HFF-Myc (cell line): ENCODE measurements at regions not wholly inside any gene's neighbourhood (a gene's known extent, or its start where the extent isn't known, plus 50 kb on each side); places are given as distances from the start of the nearest gene placed in this dataset.
"Not testable (repeated sequence)": the region's sequence is repeated elsewhere in the genome, so short reads cannot be mapped to it uniquely, and the experiment has no call there.

Experiments
- DNase-seq: peaks from one replicate; pipeline ENCODE4 v3.0.0-alpha.2; 2011; ENCODE audit warnings: low read depth; ENCODE audit errors: extremely low read depth
- H3K4me3 ChIP-seq: replicated peaks from 2 replicates; pipeline ENCODE4 v1.5.1; 2011; ENCODE audit warnings: low read depth, mild to moderate bottlenecking, control low read depth, low read length
- TF ChIP-seq, protein P1 (sequence below): IDR thresholded peaks from 2 replicates; pipeline ENCODE4 v1.5.1; 2012; ENCODE audit warnings: mild to moderate bottlenecking, low read depth, low read length, control low read depth; ENCODE audit errors: missing control alignments

DNA sequence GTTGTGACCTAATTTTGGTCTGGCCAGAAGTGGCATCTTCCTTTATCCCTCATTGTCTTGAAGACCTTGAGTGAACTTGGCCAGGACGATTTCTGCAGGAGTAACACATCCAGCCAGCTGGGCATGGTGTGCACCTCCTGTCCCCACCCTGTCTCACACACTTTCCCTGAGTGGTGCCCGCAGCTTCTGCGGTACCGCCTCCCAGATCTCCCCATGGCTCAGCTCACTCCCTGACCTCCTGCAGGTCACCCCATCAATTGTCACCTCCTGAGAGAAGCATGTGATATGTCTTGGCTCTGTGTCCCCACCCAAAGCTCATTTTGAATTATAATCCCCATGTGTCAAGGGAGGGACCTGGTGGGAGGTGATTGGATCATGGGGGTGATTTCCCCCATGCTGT lies 50.2 kb upstream of the TP53I11 start:
- TF ChIP-seq, protein P1, sequence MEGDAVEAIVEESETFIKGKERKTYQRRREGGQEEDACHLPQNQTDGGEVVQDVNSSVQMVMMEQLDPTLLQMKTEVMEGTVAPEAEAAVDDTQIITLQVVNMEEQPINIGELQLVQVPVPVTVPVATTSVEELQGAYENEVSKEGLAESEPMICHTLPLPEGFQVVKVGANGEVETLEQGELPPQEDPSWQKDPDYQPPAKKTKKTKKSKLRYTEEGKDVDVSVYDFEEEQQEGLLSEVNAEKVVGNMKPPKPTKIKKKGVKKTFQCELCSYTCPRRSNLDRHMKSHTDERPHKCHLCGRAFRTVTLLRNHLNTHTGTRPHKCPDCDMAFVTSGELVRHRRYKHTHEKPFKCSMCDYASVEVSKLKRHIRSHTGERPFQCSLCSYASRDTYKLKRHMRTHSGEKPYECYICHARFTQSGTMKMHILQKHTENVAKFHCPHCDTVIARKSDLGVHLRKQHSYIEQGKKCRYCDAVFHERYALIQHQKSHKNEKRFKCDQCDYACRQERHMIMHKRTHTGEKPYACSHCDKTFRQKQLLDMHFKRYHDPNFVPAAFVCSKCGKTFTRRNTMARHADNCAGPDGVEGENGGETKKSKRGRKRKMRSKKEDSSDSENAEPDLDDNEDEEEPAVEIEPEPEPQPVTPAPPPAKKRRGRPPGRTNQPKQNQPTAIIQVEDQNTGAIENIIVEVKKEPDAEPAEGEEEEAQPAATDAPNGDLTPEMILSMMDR = no peak
- no peak for DNase-seq
- H3K4me3 ChIP-seq = no peak overlapping the region

DNA sequence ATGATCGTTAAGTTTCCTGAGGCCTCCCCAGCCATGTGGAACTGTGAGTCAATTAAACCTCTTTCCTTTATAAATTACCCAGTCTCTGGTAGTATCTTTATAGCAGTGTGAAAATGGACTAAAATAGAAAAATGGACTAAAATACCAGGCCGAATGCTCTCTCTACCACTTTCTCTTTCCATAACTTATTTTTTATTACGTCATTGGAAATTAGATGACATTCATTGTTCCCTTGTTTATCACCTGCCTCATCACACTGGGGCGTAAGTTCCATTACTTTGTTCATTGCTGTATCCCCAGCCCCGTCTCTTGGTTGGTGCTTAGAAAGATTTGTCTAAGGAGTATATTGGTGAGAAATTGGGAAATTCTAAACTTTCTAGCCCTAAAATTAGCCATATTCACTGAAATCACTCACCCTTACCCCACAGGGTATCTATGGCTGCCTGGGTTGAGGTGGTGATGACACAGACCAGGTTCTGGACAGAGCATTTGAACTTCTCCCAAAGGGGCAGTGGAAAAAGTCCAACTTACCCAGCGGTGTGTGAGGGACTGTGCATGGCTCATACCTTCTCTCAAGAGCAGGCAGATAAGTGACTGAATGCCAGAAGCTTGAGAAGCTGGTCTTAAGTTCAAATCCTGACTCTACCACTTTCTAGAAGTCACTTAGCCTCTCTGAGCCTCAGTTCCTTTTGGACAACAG lies 50.9 kb upstream of the TP53I11 start:
- TF ChIP-seq, protein P1 = no peak
- DNase-seq = no peak
- no peak overlapping the region for H3K4me3 ChIP-seq

DNA sequence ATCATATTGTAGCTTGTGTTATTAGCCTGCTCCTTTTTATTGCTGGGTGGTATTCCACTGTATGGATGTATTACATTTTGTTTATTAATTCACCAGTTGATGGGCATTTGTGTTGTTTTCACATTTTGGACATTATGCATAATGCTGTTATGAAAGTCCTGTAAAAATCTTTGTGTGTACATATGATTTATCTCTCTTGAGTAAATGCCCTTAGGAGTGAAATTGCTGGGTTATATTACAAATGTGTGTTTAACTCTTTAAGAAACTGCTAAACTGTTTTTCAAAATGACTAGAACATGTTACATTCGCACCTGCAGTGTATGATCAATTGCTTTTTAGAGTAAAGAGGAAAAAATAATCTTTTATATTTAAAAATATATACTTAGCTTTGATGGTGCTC lies 54.4 kb upstream of the TP53I11 start:
- DNase-seq = no peak
- TF ChIP-seq, protein P1 = no peak
- no peak overlapping the region for H3K4me3 ChIP-seq

- DNase-seq = no peak
- TF ChIP-seq, protein P1 = no peak
- H3K4me3 ChIP-seq = no peak overlapping the region
Measured at GRCh38 chr11:45007011-45007410, 56.3 kb upstream of the TP53I11 start.

DNA sequence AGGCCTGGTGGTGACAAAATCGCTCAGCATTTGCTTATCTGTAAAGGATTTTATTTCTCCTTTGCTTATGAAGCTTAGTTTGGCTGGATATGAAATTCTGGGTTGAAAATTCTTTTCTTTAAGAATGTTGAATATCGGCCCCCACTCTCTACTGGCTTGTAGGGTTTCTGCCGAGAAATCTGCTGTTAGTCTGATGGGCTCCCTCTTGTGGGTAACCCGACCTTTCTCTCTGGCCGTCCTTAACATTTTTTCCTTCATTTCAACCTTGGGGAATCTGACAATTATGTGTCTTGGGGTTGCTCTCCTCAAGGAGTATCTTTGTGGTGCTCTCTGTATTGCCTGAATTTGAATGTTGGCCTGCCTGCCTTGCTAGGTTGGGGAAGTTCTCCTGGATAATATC lies 65.3 kb upstream of the TP53I11 start:
- not testable (repeated sequence) for DNase-seq, H3K4me3 ChIP-seq

DNA sequence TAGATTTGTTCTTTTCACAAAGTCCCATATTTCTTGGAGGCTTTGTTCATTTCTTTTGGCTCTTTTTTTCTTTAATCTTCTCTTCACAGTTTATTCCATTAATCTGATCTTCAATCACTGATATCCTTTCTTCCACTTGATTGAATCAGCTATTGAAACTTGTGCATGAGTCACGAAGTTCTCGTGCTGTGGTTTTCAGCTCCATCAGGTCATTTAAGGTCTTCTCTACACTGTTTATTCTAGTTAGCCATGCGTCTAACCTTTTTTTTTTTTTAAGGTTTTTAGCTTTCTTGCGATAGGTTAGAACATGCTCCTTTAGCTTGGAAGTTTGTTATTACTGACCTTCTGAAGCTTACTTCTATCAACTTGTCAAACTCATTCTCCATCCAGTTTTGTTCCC lies 65.8 kb upstream of the TP53I11 start:
- not testable (repeated sequence) for DNase-seq, H3K4me3 ChIP-seq

- DNase-seq = no peak
- no peak overlapping the region for H3K4me3 ChIP-seq
- TF ChIP-seq, protein P1 = no peak
Measured at GRCh38 chr11:45017329-45017728, 66.6 kb upstream of the TP53I11 start.

DNA sequence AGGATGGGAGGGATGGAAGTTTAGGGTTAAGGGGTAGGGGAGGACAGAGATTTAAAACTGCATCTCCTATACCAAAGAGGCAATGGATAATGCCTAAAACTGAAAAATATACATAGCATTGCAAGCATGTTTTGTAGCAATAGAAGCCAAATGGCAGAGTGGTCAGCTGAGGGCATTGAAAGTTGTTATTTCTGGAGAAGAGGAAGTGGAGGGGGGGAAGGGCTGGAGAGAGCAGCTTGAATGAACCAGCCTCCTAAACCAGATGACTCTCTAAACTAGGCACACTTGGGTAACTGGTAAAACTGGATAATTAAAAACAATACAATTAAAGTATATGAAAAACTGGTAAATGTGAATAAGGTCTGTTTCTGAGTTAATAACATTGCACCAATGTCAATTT lies 70.3 kb upstream of the TP53I11 start:
- no peak for DNase-seq
- TF ChIP-seq, protein P1 = no peak
- H3K4me3 ChIP-seq = no peak overlapping the region
